ENCODE measurements at regions not wholly inside any gene's neighbourhood (a gene's known extent, or its start where the extent isn't known, plus 50 kb on each side); places are given as distances from the start of the nearest gene placed in this dataset.
"Not testable (repeated sequence)": the region's sequence is repeated elsewhere in the genome, so short reads cannot be mapped to it uniquely, and the experiment has no call there.

DNA sequence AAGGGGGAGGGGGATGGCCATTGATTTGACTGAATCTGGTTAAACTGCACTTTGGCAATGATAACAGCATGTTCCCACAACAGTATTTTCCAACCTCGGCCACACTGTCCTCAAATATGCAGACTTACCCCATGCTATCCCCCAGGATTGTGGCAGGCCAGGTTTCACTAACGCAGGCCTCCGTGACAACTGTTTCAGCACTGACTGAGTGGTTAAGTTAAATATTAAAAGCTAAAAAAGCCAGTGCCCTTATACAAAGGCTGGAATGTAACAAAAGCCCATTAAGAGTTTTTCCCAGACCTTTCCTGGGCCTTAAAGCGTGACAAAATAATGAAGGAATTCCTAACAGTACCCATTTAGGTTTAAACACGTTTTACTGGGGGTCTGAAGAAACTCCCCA lies 202.9 kb downstream of the USP25 start:
- Mint-ChIP-seq H3K36me3 (ENCODE audit: low read depth) (no peaks in the 10 kb centered on the region), H3K9me3 (no peaks in the 10 kb centered on the region), H3K4me3 (no peak overlapping the region), H3K27me3 (ENCODE audit: low read depth) (no peaks in the 10 kb centered on the region), H3K27ac (no peak overlapping the region), H3K4me1 (ENCODE audit: low read depth) (no peaks in the 10 kb centered on the region)
- no peak for DNase-seq (ENCODE audit: low spot score)

DNA sequence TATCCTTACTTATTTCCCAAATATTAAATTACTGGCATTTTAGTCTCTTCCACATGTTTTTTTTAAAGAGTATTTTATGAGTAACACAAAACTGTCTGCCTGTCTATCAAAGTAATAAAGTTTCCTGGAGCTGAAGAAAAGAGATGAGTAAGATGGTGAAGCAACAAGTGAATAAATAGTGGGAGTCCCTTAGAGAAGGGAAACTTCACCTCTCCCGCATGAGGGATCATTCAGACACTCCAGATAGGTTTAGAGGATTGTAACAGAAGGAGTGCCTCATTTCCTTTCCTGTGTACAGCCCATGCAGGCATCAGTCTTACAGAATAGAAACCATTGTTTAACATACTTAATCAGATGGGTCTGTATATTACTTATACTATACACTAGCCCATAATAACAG lies 205.7 kb downstream of the USP25 start:
- no peak for DNase-seq (ENCODE audit: low spot score)
- Mint-ChIP-seq H3K36me3 (ENCODE audit: low read depth) (no peaks in the 10 kb centered on the region), H3K27ac (no peak overlapping the region), H3K4me1 (ENCODE audit: low read depth) (no peaks in the 10 kb centered on the region), H3K4me3 (no peak overlapping the region), H3K9me3 (no peaks in the 10 kb centered on the region), H3K27me3 (ENCODE audit: low read depth) (no peaks in the 10 kb centered on the region)

DNA sequence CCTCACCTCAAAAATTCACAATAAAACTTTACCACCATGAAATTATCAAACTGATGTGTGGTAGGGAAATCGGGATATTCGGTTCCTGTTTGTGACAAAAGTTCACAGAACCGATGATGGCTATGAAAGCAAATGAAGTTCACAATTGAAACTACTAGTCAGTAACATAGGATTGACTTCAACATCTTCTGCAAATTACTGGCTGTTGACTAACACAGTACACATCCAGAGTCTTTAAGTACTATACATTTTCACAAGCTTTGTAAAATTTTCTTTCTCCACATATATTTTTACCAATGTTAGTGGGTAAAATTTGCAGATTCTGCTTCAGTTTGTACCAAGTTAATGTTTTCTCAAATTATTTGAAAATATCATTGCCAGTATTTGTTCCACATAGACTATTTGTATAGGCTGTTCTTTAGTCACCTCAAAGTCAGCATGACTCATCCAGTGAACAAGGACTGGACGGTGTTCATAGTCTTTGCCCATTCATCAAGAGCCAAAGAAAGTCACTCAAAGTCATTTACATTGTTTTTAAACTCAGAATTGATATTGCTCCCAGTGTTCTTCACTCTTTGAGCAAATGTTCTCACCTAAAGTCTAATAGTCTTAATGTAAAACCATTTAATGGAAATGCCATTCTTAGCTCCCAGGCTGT lies 213.4 kb downstream of the USP25 start:
- Mint-ChIP-seq H3K4me1 (ENCODE audit: low read depth) (no peaks in the 10 kb centered on the region), H3K4me3 (no peak overlapping the region), H3K27ac (no peak overlapping the region), H3K27me3 (ENCODE audit: low read depth) (no peaks in the 10 kb centered on the region), H3K9me3 (no peaks in the 10 kb centered on the region), H3K36me3 (ENCODE audit: low read depth) (no peaks in the 10 kb centered on the region)
- DNase-seq (ENCODE audit: low spot score) = no peak

DNA sequence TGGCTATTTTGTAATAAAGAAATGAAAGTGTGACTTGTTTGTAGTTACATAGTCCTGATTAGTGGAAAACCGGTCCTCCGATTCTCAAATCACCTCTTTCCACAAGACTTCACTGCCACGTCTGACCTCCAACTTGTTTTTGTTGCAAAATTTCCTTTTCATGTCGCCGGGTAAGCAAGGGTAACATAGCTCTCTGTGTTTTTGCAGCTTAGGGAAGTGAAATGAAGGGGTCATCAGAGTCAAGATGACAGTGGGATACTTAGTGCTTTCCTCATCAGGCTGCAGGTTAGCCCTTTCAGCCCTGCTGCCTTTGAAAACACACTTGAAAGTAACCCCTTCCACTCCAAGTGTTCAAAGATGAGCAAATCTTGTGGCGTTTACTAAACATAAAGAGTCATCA lies 217.9 kb downstream of the USP25 start:
- Mint-ChIP-seq H3K9me3 (peaks cover 18% of the 10 kb centered on the region), H3K36me3 (ENCODE audit: low read depth) (no peaks in the 10 kb centered on the region), H3K4me3 (no peak overlapping the region), H3K27ac (no peak overlapping the region), H3K4me1 (ENCODE audit: low read depth) (no peaks in the 10 kb centered on the region), H3K27me3 (ENCODE audit: low read depth) (no peaks in the 10 kb centered on the region)
- DNase-seq (ENCODE audit: low spot score) = no peak

DNA sequence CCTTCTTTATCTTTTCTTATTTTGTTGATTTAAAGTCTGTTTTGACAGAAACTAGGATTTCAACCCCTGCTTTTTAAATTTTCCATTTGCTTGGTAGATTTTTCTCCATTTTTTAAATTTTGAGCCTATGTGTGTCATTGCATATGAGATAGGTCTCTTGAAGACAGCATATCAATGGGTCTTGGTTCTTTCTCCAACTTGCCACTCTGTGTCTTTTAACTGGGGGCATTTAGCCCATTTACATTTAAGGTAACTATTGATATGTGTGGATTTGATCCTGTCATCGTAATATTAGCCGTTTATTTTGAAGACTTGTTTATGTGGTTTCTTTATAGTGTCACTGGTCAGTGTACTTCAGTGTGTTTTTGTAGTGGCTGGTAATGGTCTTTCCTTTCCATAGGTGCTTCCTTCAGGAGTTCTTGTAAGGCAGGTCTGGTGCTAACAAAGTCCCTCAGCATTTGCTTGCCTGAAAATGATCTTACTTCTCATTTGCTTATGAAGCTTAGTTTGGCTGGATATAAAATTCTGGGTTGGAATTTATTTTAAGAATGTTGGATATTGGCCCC lies 223.9 kb downstream of the USP25 start:
- no peak overlapping the region for H3K4me3 Mint-ChIP-seq
- H3K27ac Mint-ChIP-seq = no peak overlapping the region
- H3K4me1 Mint-ChIP-seq (ENCODE audit: low read depth) = no peaks in the 10 kb centered on the region
- peaks cover 48% of the 10 kb centered on the region for H3K9me3 Mint-ChIP-seq
- H3K27me3 Mint-ChIP-seq (ENCODE audit: low read depth) = no peaks in the 10 kb centered on the region
- no peaks in the 10 kb centered on the region for H3K36me3 Mint-ChIP-seq (ENCODE audit: low read depth)
- no peak for DNase-seq (ENCODE audit: low spot score)

DNA sequence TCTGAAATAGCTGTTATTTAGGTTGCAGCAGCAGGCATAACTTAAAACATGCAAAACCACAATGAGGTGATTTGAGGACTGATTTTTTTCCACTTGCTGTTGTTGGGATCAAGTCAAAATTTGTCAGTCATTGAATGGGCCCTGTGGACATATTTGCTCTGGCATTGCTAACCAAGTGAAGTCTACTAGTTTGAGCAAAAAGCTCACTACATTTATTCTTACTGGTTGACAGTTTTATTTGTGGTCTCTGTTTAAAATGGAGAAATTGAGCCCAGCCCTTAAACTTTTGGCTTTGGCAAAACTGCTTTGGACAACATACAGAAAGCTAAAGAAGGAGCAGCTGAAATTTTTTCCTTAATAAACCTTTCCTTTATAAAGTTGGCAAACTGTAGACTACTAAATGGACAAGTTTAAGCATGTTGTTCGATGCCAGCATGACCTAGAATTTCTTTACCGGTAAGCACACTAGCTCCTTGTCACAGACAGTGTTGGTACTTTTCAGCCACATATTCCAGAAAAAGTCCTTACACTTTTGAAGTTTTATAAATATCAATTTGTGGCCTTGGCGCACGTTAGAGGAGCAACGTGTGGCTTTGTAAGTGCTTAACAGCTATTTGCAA lies 234.6 kb downstream of the USP25 start:
- Mint-ChIP-seq H3K27ac (no peak overlapping the region), H3K9me3 (no peaks in the 10 kb centered on the region), H3K4me3 (no peak overlapping the region), H3K4me1 (ENCODE audit: low read depth) (no peaks in the 10 kb centered on the region), H3K36me3 (ENCODE audit: low read depth) (no peaks in the 10 kb centered on the region), H3K27me3 (ENCODE audit: low read depth) (no peaks in the 10 kb centered on the region)
- DNase-seq (ENCODE audit: low spot score) = no peak

DNA sequence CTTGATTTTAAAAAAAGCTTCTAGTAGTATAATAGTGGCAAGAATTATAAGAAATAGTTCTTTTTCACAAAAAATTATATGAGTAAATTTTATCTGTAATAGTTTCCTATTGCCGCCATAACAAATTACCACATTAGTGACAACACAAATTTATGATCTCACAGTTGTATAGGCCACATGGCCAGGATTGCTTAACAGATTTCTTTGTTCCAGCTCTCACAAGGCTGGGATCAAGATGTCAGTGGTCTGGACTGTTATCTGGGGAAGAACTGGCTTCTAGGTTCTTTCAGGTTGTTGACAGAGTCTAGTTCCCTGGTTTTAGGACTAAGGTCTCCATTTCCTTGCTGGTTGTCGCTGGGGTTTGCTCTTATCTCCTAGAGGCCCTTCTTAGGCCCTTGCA lies 236.4 kb downstream of the USP25 start:
- H3K27ac Mint-ChIP-seq = no peak overlapping the region
- no peaks in the 10 kb centered on the region for H3K9me3 Mint-ChIP-seq
- no peaks in the 10 kb centered on the region for H3K36me3 Mint-ChIP-seq (ENCODE audit: low read depth)
- no peaks in the 10 kb centered on the region for H3K4me1 Mint-ChIP-seq (ENCODE audit: low read depth)
- no peak overlapping the region for H3K4me3 Mint-ChIP-seq
- no peak for DNase-seq (ENCODE audit: low spot score)
- no peaks in the 10 kb centered on the region for H3K27me3 Mint-ChIP-seq (ENCODE audit: low read depth)

DNA sequence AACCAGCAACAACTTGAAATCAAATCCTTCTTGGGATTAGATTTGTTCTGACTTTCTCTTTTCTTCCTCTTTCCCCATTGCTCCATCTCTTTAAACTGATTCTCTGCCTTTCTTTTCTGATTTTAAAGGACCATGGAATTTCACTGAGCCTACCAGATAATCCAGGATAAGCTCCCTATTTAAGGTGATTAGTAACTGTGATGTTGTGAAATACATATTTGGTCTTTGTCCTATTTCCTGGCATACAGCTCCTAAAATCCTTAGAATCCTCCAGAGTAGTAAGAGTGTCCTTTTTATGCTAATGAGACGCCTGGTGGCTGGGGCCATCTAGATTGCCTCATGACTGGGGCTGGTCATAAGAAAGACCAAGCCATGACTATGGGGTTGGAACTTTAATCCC lies 236.9 kb downstream of the USP25 start:
- Mint-ChIP-seq H3K27me3 (ENCODE audit: low read depth) (no peaks in the 10 kb centered on the region), H3K4me1 (ENCODE audit: low read depth) (no peaks in the 10 kb centered on the region), H3K27ac (no peak overlapping the region), H3K9me3 (no peaks in the 10 kb centered on the region), H3K36me3 (ENCODE audit: low read depth) (no peaks in the 10 kb centered on the region), H3K4me3 (no peak overlapping the region)
- DNase-seq (ENCODE audit: low spot score) = no peak

DNA sequence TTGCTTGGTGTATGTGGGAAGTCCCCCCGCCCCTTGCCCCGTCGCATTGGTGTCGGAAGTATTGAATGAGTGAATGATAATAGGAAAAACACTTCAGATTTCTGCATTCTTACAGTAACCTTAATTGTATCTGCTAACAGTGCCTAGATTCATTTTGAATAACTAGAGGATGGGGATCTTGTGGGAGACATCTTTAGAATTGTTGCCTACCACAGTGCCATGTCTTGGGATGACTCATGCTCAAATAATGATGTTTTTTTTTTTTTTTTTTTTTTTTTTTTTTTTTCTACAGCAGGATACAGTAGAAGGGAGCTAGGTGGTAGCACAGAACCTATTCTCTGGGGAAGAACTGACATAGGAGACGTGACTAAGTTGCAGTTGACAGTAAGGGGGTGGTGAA lies 237.9 kb downstream of the USP25 start:
- Mint-ChIP-seq H3K9me3 (no peaks in the 10 kb centered on the region), H3K27me3 (ENCODE audit: low read depth) (no peaks in the 10 kb centered on the region), H3K36me3 (ENCODE audit: low read depth) (no peaks in the 10 kb centered on the region), H3K4me1 (ENCODE audit: low read depth) (no peaks in the 10 kb centered on the region), H3K27ac (no peak overlapping the region), H3K4me3 (no peak overlapping the region)
- no peak for DNase-seq (ENCODE audit: low spot score)

DNA sequence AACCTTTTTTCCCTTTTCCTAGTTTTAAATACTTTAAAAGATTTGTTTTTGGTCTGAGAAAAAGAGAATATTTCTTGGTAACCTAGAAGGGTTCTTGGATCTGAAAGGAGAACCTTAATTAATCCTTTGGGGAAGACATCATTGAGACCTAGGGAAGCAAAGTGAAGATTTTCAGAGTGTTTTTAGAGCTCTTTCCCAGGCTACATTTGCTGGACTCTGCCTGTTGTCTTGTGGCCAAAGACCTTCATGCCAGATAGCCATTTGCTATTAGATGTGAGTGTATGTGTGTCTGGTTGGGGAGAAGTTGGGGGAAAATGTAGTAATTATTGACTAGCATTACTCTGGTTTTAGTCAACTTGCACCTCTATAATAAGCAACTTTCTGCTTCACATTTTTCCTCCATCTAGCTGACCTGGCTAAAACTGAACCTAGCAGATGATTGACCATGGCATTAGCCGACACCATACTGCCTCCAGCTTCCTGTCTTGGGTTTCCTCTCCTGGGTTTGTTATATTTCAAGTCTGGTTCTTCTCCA lies 239.1 kb downstream of the USP25 start:
- Mint-ChIP-seq H3K4me3 (no peak overlapping the region), H3K27ac (no peak overlapping the region), H3K36me3 (ENCODE audit: low read depth) (no peaks in the 10 kb centered on the region), H3K4me1 (ENCODE audit: low read depth) (no peaks in the 10 kb centered on the region), H3K9me3 (no peaks in the 10 kb centered on the region), H3K27me3 (ENCODE audit: low read depth) (no peaks in the 10 kb centered on the region)
- DNase-seq (ENCODE audit: low spot score) = no peak

DNA sequence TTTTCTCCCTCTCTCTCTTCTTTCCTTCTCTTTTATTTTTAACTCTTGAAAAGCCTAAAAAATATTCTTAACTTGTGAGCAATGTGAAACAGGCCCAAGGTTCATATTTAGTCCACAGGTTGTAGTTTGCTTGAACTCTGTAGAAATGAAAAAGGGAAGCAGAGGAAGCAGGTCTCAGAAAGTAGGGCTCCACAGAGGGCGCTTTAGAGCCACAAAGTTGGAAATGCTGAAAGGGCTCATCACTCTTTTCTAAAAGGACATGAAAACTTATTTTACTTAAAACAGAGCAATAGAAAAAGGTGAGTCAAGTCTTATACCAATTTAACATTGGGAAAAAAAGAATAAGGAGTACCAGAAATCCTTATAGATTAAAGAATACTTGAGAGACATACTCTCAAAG lies 247.0 kb downstream of the USP25 start:
- no peak overlapping the region for H3K27ac Mint-ChIP-seq
- no peaks in the 10 kb centered on the region for H3K4me1 Mint-ChIP-seq (ENCODE audit: low read depth)
- no peak overlapping the region for H3K4me3 Mint-ChIP-seq
- DNase-seq (ENCODE audit: low spot score) = no peak
- H3K27me3 Mint-ChIP-seq (ENCODE audit: low read depth) = no peaks in the 10 kb centered on the region
- H3K9me3 Mint-ChIP-seq = no peaks in the 10 kb centered on the region
- H3K36me3 Mint-ChIP-seq (ENCODE audit: low read depth) = no peaks in the 10 kb centered on the region

DNA sequence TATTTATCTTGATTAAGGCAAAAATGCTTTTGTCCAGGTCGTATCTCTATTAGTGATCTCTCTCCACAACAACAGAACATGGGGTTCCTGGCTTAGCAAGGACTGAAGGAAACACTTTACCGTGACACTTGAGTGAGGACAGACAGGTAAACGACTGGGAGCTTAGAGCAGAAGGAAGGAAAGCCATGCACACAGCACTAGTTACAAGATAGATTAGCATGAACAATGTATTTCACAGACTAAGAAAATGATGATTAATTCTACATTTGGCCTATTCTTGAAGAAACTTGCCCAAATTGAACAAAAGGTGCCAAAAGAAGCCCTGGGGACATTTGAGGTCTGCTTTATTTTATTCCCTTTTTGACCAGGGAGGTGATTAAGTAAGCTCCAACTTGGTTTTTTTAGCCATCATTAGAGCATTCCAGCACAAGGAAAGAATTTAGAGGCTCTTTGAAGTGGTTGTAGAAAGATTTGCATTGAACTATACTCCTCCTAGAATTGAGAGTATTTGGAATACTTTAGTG lies 248.5 kb downstream of the USP25 start:
- H3K36me3 Mint-ChIP-seq (ENCODE audit: low read depth) = no peaks in the 10 kb centered on the region

DNA sequence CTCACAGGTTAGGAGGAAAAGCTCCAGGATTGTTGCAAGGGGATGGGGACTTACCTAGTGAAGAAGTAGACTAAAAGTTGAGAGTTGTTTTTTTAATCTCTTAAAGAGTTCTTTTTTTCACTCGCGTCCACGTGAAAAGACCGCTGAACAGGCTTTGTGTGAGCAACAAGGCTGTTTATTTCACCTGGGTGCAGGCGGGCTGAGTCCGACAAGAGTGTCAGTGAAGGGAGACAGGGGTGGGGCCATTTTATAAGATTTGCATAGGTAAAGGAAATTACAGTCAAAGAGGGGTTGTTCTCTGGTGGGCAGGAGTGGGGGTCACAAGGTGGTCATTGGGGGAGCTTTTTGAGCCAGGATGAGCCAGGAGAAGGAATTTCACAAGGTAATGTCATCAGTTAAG lies 249.7 kb downstream of the USP25 start:
- H3K4me1 Mint-ChIP-seq (ENCODE audit: low read depth); H3K4me3 Mint-ChIP-seq; H3K27ac Mint-ChIP-seq; H3K36me3 Mint-ChIP-seq (ENCODE audit: low read depth); H3K27me3 Mint-ChIP-seq (ENCODE audit: low read depth); DNase-seq (ENCODE audit: low spot score); H3K9me3 Mint-ChIP-seq: not testable (repeated sequence)

More for the DNA sequence above, 248.5 kb downstream of the USP25 start:
- H3K27me3 Mint-ChIP-seq (ENCODE audit: low read depth) = no peaks in the 10 kb centered on the region
- no peaks in the 10 kb centered on the region for H3K9me3 Mint-ChIP-seq
- no peak for DNase-seq (ENCODE audit: low spot score)
- no peak overlapping the region for H3K27ac Mint-ChIP-seq
- no peaks in the 10 kb centered on the region for H3K4me1 Mint-ChIP-seq (ENCODE audit: low read depth)
- no peak overlapping the region for H3K4me3 Mint-ChIP-seq

DNA sequence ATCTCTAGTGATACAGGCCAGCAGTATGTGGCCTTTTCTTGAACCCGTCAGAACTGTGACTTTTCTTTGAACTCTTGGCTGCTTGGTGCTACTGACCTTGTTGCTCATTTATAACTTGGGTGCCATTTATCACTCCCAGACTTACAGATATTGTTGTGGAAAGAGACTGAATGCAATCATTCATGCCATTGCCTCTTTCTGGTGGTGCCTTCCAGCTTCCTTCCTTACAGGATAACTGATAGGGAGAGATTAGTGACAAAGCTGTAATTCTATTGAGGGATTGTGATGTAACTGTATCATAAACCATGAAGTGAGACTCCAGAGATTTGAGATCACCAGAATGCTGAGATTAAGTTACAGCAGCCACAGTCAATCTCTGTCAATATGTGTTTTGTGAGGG lies 256.5 kb downstream of the USP25 start:
- no peak for DNase-seq (ENCODE audit: low spot score)
- H3K9me3 Mint-ChIP-seq = no peaks in the 10 kb centered on the region
- no peak overlapping the region for H3K27ac Mint-ChIP-seq
- H3K4me1 Mint-ChIP-seq (ENCODE audit: low read depth) = no peaks in the 10 kb centered on the region
- H3K4me3 Mint-ChIP-seq = no peak overlapping the region
- H3K36me3 Mint-ChIP-seq (ENCODE audit: low read depth) = no peaks in the 10 kb centered on the region
- H3K27me3 Mint-ChIP-seq (ENCODE audit: low read depth) = no peaks in the 10 kb centered on the region
